Keratinocyte (primary cell): ENCODE measurements at regions not wholly inside any gene's neighbourhood (a gene's known extent, or its start where the extent isn't known, plus 50 kb on each side); places are given as distances from the start of the nearest gene placed in this dataset.

Experiments used
- CTCF ChIP-seq, 3 experiments: IDR thresholded peaks in 1 of 3; conservative IDR thresholded peaks in 1 of 3; optimal IDR thresholded peaks in 1 of 3; 2 replicates in 2 of 3; 3 replicates in 1 of 3; pipeline versions ENCODE3 to v1.5.1; 2011; ENCODE audit warnings: low read length in 3 of 3, mild to moderate bottlenecking in 3 of 3, moderate library complexity in 2 of 3, control low read depth in 1 of 3, inconsistent platforms in 1 of 3; ENCODE audit not compliant: insufficient read depth in 2 of 3; ENCODE audit errors: extremely low read depth in 1 of 3
- EZH2 ChIP-seq: IDR thresholded peaks from one replicate; pipeline ENCODE4 v1.6.1; 2012; ENCODE audit warnings: inconsistent platforms, mild to moderate bottlenecking, low read length, moderate library complexity

GRCh38 chr1:239302696-239303095 is 83.7 kb upstream of the CHRM3 start:
- no peak for TF ChIP-seq CTCF (optimal IDR thresholded peaks at IDR 0.05 in 1 of 3, IDR thresholded peaks at IDR 0.05 in 1 of 3, conservative IDR thresholded peaks at IDR 0.05 in 1 of 3; ENCODE audit: extremely low read depth in 1 of 3, insufficient read depth in 2 of 3, low read length in 3 of 3)
- no peak for TF ChIP-seq EZH2
